ENCODE measurements at regions not wholly inside any gene's neighbourhood (a gene's known extent, or its start where the extent isn't known, plus 50 kb on each side); places are given as distances from the start of the nearest gene placed in this dataset.

DNA sequence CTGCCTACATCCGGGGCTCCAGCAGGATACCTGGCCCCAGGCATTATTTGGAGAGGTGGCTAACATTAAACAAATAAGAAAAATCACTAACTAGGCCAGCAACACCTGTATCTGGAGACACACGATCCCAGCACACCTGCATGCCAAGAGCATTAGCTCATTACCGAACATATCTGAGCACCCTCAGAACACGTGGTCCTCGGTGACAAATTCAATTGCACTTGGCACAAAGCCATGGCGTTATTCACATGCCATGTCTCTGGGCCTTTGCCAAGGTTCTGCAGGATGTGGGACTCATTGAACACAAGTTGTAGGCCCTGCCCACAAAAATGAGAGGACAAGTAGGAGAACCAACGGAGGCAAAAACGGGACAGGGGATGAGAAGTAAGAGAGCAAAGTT lies 552.3 kb downstream of the TOX3 start:
- 28% methylated on average over 5 of the region's 8 CpGs; no CpG with 5 or more reads in 1 of the 2 experiments for WGBS, 2 experiments (ENCODE audit: extremely low coverage in 2 of 2, insufficient read length in 1 of 2)
- Histone ChIP-seq H2BK120ac (ENCODE audit: low read depth, low read length) (no peak overlapping the region), H3K9me3 (ENCODE audit: control insufficient read depth, insufficient read depth, low read length) (no peaks in the 10 kb centered on the region), H3K27me3 (ENCODE audit: control insufficient read depth, insufficient read depth, low read length) (peaks cover 2% of the 10 kb centered on the region; the same call in 1 of the 2 replicates), H4K20me1 (ENCODE audit: insufficient read depth, low read length) (no peaks in the 10 kb centered on the region), H2AK9ac (replicated peaks; ENCODE audit: low read depth, low read length, poor library complexity) (no peak overlapping the region), H2BK20ac (ENCODE audit: low read depth, low read length) (no peak overlapping the region), H3K56ac (ENCODE audit: extremely low read depth, insufficient read depth, low read length) (no peak overlapping the region), H3K18ac (ENCODE audit: low read depth, low read length) (no peak overlapping the region), H3K4me3 (ENCODE audit: insufficient read depth, low read depth, low read length) (no peak overlapping the region), H3K9ac (ENCODE audit: low read depth, low read length) (no peak overlapping the region), H2AK5ac (ENCODE audit: low read depth, low read length) (no peak overlapping the region), H3K4ac (ENCODE audit: low read depth, low read length) (no peak overlapping the region), H4K8ac (ENCODE audit: low read depth in 2 of 2, low read length in 2 of 2) (no peak overlapping the region), H4K5ac (ENCODE audit: low read depth, low read length) (no peak overlapping the region), H3K36me3 (ENCODE audit: control insufficient read depth, insufficient read depth, low read length) (no peaks in the 10 kb centered on the region), H2BK5ac (ENCODE audit: low read depth, low read length, poor library complexity, severe bottlenecking) (no peak overlapping the region), H3K14ac (replicated peaks; ENCODE audit: low read depth, low read length) (no peak overlapping the region), H2AFZ (replicated peaks; ENCODE audit: low read length, poor library complexity) (no peak overlapping the region), H3K23ac (ENCODE audit: low read depth, low read length) (no peak overlapping the region), H3K79me1 (ENCODE audit: low read depth in 1 of 2, low read length in 2 of 2) (no peaks in the 10 kb centered on the region), H3K27ac (ENCODE audit: insufficient read depth, low read length) (no peak overlapping the region), H3K4me1 (ENCODE audit: control insufficient read depth, insufficient read depth, low read length) (no peaks in the 10 kb centered on the region), H3K9me1 (ENCODE audit: insufficient read depth, low read length) (no peaks in the 10 kb centered on the region), H4K91ac (ENCODE audit: insufficient read depth, low read depth, low read length) (no peak overlapping the region), H3K4me2 (ENCODE audit: low read depth, low read length) (no peak overlapping the region), H2BK15ac (ENCODE audit: low read depth, low read length) (no peak overlapping the region)
- no peak for DNase-seq
- POLR2A ChIA-PET (ENCODE audit: unreplicated experiment): no interaction called here
- BruUV-seq (replicated peaks): no TSS peak
- TF ChIP-seq ELK1 (IDR thresholded peaks at IDR 0.05; ENCODE audit: borderline replicate concordance, low read depth, low read length): no peak
- TF ChIP-seq POLR2A (IDR thresholded peaks at IDR 0.05; ENCODE audit: low read depth, low read length): no peak
- no peak for TF ChIP-seq RCOR1 (IDR thresholded peaks at IDR 0.05; ENCODE audit: insufficient replicate concordance, low read length)
- TF ChIP-seq BHLHE40 (IDR thresholded peaks at IDR 0.05; ENCODE audit: low read depth, low read length): no peak
- no peak for TF ChIP-seq CTCF (conservative IDR thresholded peaks at IDR 0.05; ENCODE audit: low read depth, low read length)
- TF ChIP-seq FOS (IDR thresholded peaks at IDR 0.05; ENCODE audit: low read depth, low read length): no peak
- TF ChIP-seq USF2 (IDR thresholded peaks at IDR 0.05; ENCODE audit: low read depth, low read length): no peak
- TF ChIP-seq SMC3 (IDR thresholded peaks at IDR 0.05; ENCODE audit: low read depth, low read length): no peak
- TF ChIP-seq RAD21 (IDR thresholded peaks at IDR 0.05; ENCODE audit: low read length): no peak
- TF ChIP-seq RFX5 (IDR thresholded peaks at IDR 0.05; ENCODE audit: low read depth, low read length): no peak
- no peak for TF ChIP-seq MAFK (IDR thresholded peaks at IDR 0.05; ENCODE audit: low read depth, low read length)
- no peak for TF ChIP-seq CEBPB (IDR thresholded peaks at IDR 0.05; ENCODE audit: low read depth, low read length)
- no peak for TF ChIP-seq NFE2L2 (IDR thresholded peaks at IDR 0.05; ENCODE audit: low read depth, low read length)
- dilution Hi-C loops (cut with HindIII; ENCODE audit: low sequenced_read_pairs, unreplicated experiment) (no loop called here), intact Hi-C loops (cut with micrococcal nuclease) (no loop called here), in situ Hi-C loops (cut with MboI; ENCODE audit: low sequenced_read_pairs) (loop anchor here (25.0 kb wide), 1 partner anchor 1182 kb away; no protein-coding TSS in a partner anchor)
- CTCF ChIA-PET: no interaction called here
- ATAC-seq (ENCODE audit: low read depth): no peak

All from IMR-90 (cell line).